GM23338 (cell line): ENCODE measurements at regions not wholly inside any gene's neighbourhood (a gene's known extent, or its start where the extent isn't known, plus 50 kb on each side); places are given as distances from the start of the nearest gene placed in this dataset.
"Not testable (repeated sequence)": the region's sequence is repeated elsewhere in the genome, so short reads cannot be mapped to it uniquely, and the experiment has no call there.

Experiments used
- ATAC-seq: fragments of 200-7000 bp; cut with Tn5 transposase; 3 replicates; pipeline ENCODE4 v1.9.1; 2020
- DNase-seq: peaks from one replicate; pipeline ENCODE4 v3.0.0-alpha.2; 2015; ENCODE audit warnings: low spot score
- H2AFZ ChIP-seq: fragments of 200-600 bp; sonication (generic); 2 replicates; pipeline ENCODE4 v1.8.0; 2016; ENCODE audit warnings: antibody characterized with exemption, mild to moderate bottlenecking, moderate library complexity
- H3F3A ChIP-seq: fragments of 200-600 bp; sonication (generic); replicated peaks from 2 replicates; pipeline ENCODE4 v1.8.0; 2017; ENCODE audit warnings: antibody characterized with exemption, mixed run types, low read depth
- H3K27ac ChIP-seq: fragments of 200-600 bp; sonication (generic); 2 replicates; pipeline ENCODE4 v1.6.1; 2016; ENCODE audit warnings: low read depth
- H3K27me3 ChIP-seq: fragments of 200-600 bp; sonication (generic); 2 replicates; pipeline ENCODE4 v1.8.0; 2016; ENCODE audit warnings: mild to moderate bottlenecking, mixed run types, moderate library complexity; ENCODE audit not compliant: insufficient read depth
- H3K36me3 ChIP-seq: fragments of 200-600 bp; sonication (generic); 2 replicates; pipeline ENCODE4 v1.8.0; 2016; ENCODE audit warnings: mild to moderate bottlenecking; ENCODE audit not compliant: insufficient read depth
- H3K4me1 ChIP-seq: fragments of 200-600 bp; sonication (generic); 2 replicates; pipeline ENCODE4 v1.8.0; 2016; ENCODE audit warnings: mild to moderate bottlenecking, moderate library complexity; ENCODE audit not compliant: insufficient read depth
- H3K4me2 ChIP-seq: fragments of 200-600 bp; sonication (generic); 2 replicates; pipeline ENCODE4 v1.7.1; 2017; ENCODE audit warnings: mixed run types
- H3K4me3 ChIP-seq: fragments of 200-600 bp; sonication (generic); 2 replicates; pipeline ENCODE4 v1.6.1; 2016; ENCODE audit warnings: mixed run types
- H3K79me2 ChIP-seq: fragments of 200-600 bp; sonication (generic); replicated peaks from 2 replicates; pipeline ENCODE4 v1.8.0; 2017; ENCODE audit warnings: mild to moderate bottlenecking; ENCODE audit not compliant: insufficient read depth
- H3K9me2 ChIP-seq: fragments of 200-600 bp; sonication (generic); 2 replicates; pipeline ENCODE4 v1.8.0; 2017; ENCODE audit not compliant: insufficient read depth
- H4K20me1 ChIP-seq: fragments of 200-600 bp; sonication (generic); replicated peaks from 2 replicates; pipeline ENCODE4 v1.8.0; 2017; ENCODE audit warnings: mild to moderate bottlenecking; ENCODE audit not compliant: insufficient read depth
- H3K27ac Mint-ChIP-seq: 2 replicates; pipeline ENCODE4 v1.8.0; 2020; ENCODE audit warnings: inconsistent platforms, mild to moderate bottlenecking, moderate library complexity, mixed read lengths
- H3K27me3 Mint-ChIP-seq: 3 replicates; pipeline ENCODE4 v1.8.0; 2022; ENCODE audit warnings: low read depth, mild to moderate bottlenecking, moderate library complexity, mixed read lengths, inconsistent platforms; ENCODE audit not compliant: insufficient read depth, poor library complexity
- H3K36me3 Mint-ChIP-seq: 3 replicates; pipeline ENCODE4 v1.8.0; 2021; ENCODE audit warnings: low read depth, mild to moderate bottlenecking, inconsistent platforms, moderate library complexity, mixed read lengths
- H3K4me1 Mint-ChIP-seq: 3 replicates; pipeline ENCODE4 v1.8.0; 2020; ENCODE audit warnings: mild to moderate bottlenecking, inconsistent platforms, mixed read lengths
- H3K4me3 Mint-ChIP-seq: 3 replicates; pipeline ENCODE4 v1.8.0; 2021; ENCODE audit warnings: moderate library complexity, mild to moderate bottlenecking, inconsistent platforms, mixed read lengths
- H3K9me3 Mint-ChIP-seq: 3 replicates; pipeline ENCODE4 v1.8.0; 2020; ENCODE audit warnings: moderate library complexity, mild to moderate bottlenecking, inconsistent platforms, mixed read lengths
- CREB1 ChIP-seq: fragments of 250-450 bp; sonication (Bioruptor Pico); IDR thresholded peaks from 2 replicates; pipeline ENCODE4 v1.5.0; 2020; ENCODE audit warnings: low read depth, mild to moderate bottlenecking, moderate library complexity
- ETS1 ChIP-seq: IDR thresholded peaks from 2 replicates; pipeline ENCODE4 v1.6.1; 2016; ENCODE audit warnings: antibody characterized with exemption
- EZH2 ChIP-seq: fragments of 200-600 bp; sonication (generic); IDR thresholded peaks from one replicate; pipeline ENCODE4 v1.8.0; 2017; ENCODE audit warnings: antibody characterized with exemption, mild to moderate bottlenecking, low read depth; ENCODE audit not compliant: unreplicated experiment
- EZH2phosphoT487 ChIP-seq: fragments of 200-600 bp; sonication (generic); IDR thresholded peaks from one replicate; pipeline ENCODE4 v1.8.1; 2018; ENCODE audit warnings: antibody characterized with exemption; ENCODE audit not compliant: unreplicated experiment
- NANOG ChIP-seq: IDR thresholded peaks from 2 replicates; pipeline ENCODE4 v1.6.1; 2016; ENCODE audit warnings: antibody characterized with exemption, borderline replicate concordance
- POLR2AphosphoS5 ChIP-seq: IDR thresholded peaks from 2 replicates; pipeline ENCODE4 v1.6.1; 2016; ENCODE audit warnings: antibody characterized with exemption, low read depth
- REST ChIP-seq: IDR thresholded peaks from one replicate; pipeline ENCODE4 v1.6.1; 2018; ENCODE audit warnings: antibody characterized with exemption; ENCODE audit not compliant: unreplicated experiment
- STAT1 ChIP-seq: IDR thresholded peaks from one replicate; pipeline ENCODE4 v1.6.1; 2016; ENCODE audit warnings: antibody characterized with exemption; ENCODE audit not compliant: unreplicated experiment
- TF ChIP-seq, protein P1 (sequence below), 2 experiments: fragments of 200-600 bp in 1 of 2; sonication (generic) in 1 of 2; conservative IDR thresholded peaks; 2 replicates each; pipeline versions ENCODE4 v1.5.1 to v1.6.1; 2016 to 2017; ENCODE audit warnings: antibody characterized with exemption in 2 of 2, low read depth in 2 of 2, mild to moderate bottlenecking in 2 of 2, moderate library complexity in 1 of 2

GRCh38 chr11:134941936-134942600 lies 530.0 kb upstream of the B3GAT1 start:
- Mint-ChIP-seq H3K4me1 (peaks cover 52% of the 10 kb centered on the region), H3K27ac (peak overlapping the region; percentile 62; the same call in 1 of the 2 replicates)
- peak; percentile 80 for ATAC-seq
- H4K20me1 ChIP-seq, H3K4me2 ChIP-seq, H2AFZ ChIP-seq, H3F3A ChIP-seq, H3K27ac ChIP-seq, H3K79me2 ChIP-seq, H3K36me3 ChIP-seq, H3K36me3 Mint-ChIP-seq, H3K9me2 ChIP-seq, H3K27me3 ChIP-seq, H3K9me3 Mint-ChIP-seq, H3K4me3 ChIP-seq, H3K4me3 Mint-ChIP-seq, H3K27me3 Mint-ChIP-seq: not testable (repeated sequence)
- TF ChIP-seq CREB1 (CRISPR knock-in tag) = 0 out of 2 replicates have a peak, but pooled peaks have one; percentile 19
- TF ChIP-seq, protein P1, sequence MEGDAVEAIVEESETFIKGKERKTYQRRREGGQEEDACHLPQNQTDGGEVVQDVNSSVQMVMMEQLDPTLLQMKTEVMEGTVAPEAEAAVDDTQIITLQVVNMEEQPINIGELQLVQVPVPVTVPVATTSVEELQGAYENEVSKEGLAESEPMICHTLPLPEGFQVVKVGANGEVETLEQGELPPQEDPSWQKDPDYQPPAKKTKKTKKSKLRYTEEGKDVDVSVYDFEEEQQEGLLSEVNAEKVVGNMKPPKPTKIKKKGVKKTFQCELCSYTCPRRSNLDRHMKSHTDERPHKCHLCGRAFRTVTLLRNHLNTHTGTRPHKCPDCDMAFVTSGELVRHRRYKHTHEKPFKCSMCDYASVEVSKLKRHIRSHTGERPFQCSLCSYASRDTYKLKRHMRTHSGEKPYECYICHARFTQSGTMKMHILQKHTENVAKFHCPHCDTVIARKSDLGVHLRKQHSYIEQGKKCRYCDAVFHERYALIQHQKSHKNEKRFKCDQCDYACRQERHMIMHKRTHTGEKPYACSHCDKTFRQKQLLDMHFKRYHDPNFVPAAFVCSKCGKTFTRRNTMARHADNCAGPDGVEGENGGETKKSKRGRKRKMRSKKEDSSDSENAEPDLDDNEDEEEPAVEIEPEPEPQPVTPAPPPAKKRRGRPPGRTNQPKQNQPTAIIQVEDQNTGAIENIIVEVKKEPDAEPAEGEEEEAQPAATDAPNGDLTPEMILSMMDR (conservative IDR thresholded peaks at IDR 0.05; ENCODE audit: low read depth in 2 of 2) = peak; percentile 71 to 87
- peak; percentile 84 for DNase-seq
- peaks cover 16% of the 10 kb centered on the region for H3K4me1 ChIP-seq

DNA sequence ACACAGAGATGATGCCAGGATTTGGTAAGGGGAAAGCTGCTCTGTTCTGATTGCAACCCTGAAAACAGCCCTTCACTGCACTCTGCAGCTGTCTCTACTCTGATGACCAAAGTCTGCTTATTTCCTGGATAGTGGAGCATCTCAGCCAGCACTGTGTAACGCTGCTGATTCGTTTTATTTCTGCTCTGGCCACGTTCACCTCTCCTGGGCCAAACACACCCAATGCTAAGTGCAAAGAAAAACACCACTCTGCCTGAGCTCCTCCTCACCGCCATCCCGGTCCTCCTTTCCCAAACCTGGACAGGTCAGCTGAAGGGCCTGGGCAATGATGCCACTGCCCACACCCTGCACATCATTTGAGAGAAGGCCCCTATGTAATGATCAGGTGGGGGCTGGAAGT lies 529.3 kb upstream of the B3GAT1 start:
- no peak overlapping the region; the same call in 1 of the 2 replicates for H2AFZ ChIP-seq
- TF ChIP-seq, protein P1 (conservative IDR thresholded peaks at IDR 0.05; ENCODE audit: low read depth in 2 of 2) = no peak
- TF ChIP-seq STAT1 = no peak
- no peak for TF ChIP-seq ETS1
- no peak for TF ChIP-seq EZH2phosphoT487
- TF ChIP-seq NANOG = no peak
- no peak for TF ChIP-seq POLR2AphosphoS5
- TF ChIP-seq REST = no peak
- no peak for TF ChIP-seq EZH2

More for the DNA sequence above, 529.3 kb upstream of the B3GAT1 start:
- peaks cover 16% of the 10 kb centered on the region for H3K4me1 ChIP-seq
- 0 out of 2 replicates have a peak, but pooled peaks cover 3% of the 10 kb centered on the region for H3F3A ChIP-seq
- ATAC-seq (no peak), DNase-seq (no peak)
- H3K4me2 ChIP-seq = no peak overlapping the region
- H3K9me2 ChIP-seq = no peaks in the 10 kb centered on the region
- no peak overlapping the region for H3K4me3 ChIP-seq
- Mint-ChIP-seq H3K9me3 (peaks cover 13% of the 10 kb centered on the region), H3K27me3 (peaks cover 9% of the 10 kb centered on the region), H3K4me1 (peaks cover 52% of the 10 kb centered on the region), H3K36me3 (peaks cover 5% of the 10 kb centered on the region), H3K27ac (no peak overlapping the region), H3K4me3 (no peak overlapping the region)
- H3K79me2 ChIP-seq = no peaks in the 10 kb centered on the region
- no peak overlapping the region for H3K27ac ChIP-seq
- H3K36me3 ChIP-seq = no peaks in the 10 kb centered on the region
- no peaks in the 10 kb centered on the region for H3K27me3 ChIP-seq
- H4K20me1 ChIP-seq = no peaks in the 10 kb centered on the region
